SK-N-SH (cell line): ENCODE measurements at regions not wholly inside any gene's neighbourhood (a gene's known extent, or its start where the extent isn't known, plus 50 kb on each side); places are given as distances from the start of the nearest gene placed in this dataset.

Experiments used
- CTCF ChIA-PET: fragments of 300-600, 350-600 bp; formaldehyde crosslinking; extraction: SDS; loops from one replicate; lab custom pipeline; 2021; lab: Yijun Ruan, JAX
- POLR2A ChIA-PET: fragments of 350-600 bp; sonication (Branson Sonifier 250); formaldehyde crosslinking; extraction: SDS; loops from one replicate; lab custom pipeline; 2020; ENCODE audit warnings: antibody characterized with exemption, inconsistent platforms; lab: Yijun Ruan, JAX
- DNase-seq: peaks from one replicate; pipeline ENCODE4 v3.0.0; 2012
- H2AFZ ChIP-seq: fragments of 200-600 bp; sonication (generic); 2 replicates; pipeline ENCODE4 v1.8.1; 2016; ENCODE audit warnings: antibody characterized with exemption, mild to moderate bottlenecking, low read depth
- H3F3A ChIP-seq: fragments of 200-600 bp; sonication (generic); replicated peaks from 2 replicates; pipeline ENCODE3; 2016; ENCODE audit warnings: antibody characterized with exemption, mild to moderate bottlenecking; ENCODE audit not compliant: insufficient read depth
- H3K27ac ChIP-seq, 2 experiments: fragments of 200-500 bp in 1 of 2; fragments of 200-600 bp in 1 of 2; sonication (Bioruptor generic) in 1 of 2; sonication (generic), shearing (Covaris generic) in 1 of 2; 2 replicates each; pipeline versions ENCODE4 v1.5.1 to v1.6.1; 2014 to 2016; ENCODE audit warnings: low read depth in 2 of 2, inconsistent platforms in 1 of 2, low read length in 1 of 2, mild to moderate bottlenecking in 1 of 2, mixed read lengths in 1 of 2
- H3K27me3 ChIP-seq: fragments of 200-600 bp; sonication (generic), shearing (Covaris generic); 2 replicates; pipeline ENCODE4 v1.6.1; 2016; ENCODE audit warnings: mixed run types; ENCODE audit not compliant: insufficient read depth
- H3K36me3 ChIP-seq, 2 experiments: fragments of 200-500 bp in 1 of 2; fragments of 200-600 bp in 1 of 2; sonication (Bioruptor generic) in 1 of 2; sonication (generic) in 1 of 2; replicated peaks in 1 of 2; 2 replicates each; pipeline versions ENCODE3 to v1.5.1; 2014 to 2016; ENCODE audit warnings: low read length in 1 of 2, mild to moderate bottlenecking in 1 of 2; ENCODE audit not compliant: insufficient read depth in 2 of 2, control insufficient read depth in 1 of 2
- H3K4me1 ChIP-seq, 2 experiments: fragments of 200-500 bp in 1 of 2; fragments of 200-600 bp in 1 of 2; sonication (Bioruptor generic) in 1 of 2; sonication (generic), shearing (Covaris generic) in 1 of 2; 2 replicates each; pipeline versions ENCODE4 v1.5.1 to v1.6.1; 2014 to 2016; ENCODE audit warnings: low read depth in 1 of 2, low read length in 1 of 2, mixed run types in 1 of 2; ENCODE audit not compliant: insufficient read depth in 2 of 2, control insufficient read depth in 1 of 2
- H3K4me2 ChIP-seq: fragments of 200-600 bp; sonication (generic), shearing (Covaris generic); 2 replicates; pipeline ENCODE4 v1.6.1; 2017; ENCODE audit warnings: mixed run types
- H3K4me3 ChIP-seq, 2 experiments: fragments of 200-500 bp in 1 of 2; fragments of 200-600 bp in 1 of 2; sonication (Bioruptor generic) in 1 of 2; sonication (generic), shearing (Covaris generic) in 1 of 2; 2 replicates each; pipeline versions ENCODE4 v1.5.1 to v1.8.1; 2014 to 2016; ENCODE audit warnings: low read depth in 2 of 2, inconsistent platforms in 1 of 2, low read length in 1 of 2, mild to moderate bottlenecking in 1 of 2, mixed read lengths in 1 of 2, moderate library complexity in 1 of 2
- H3K79me2 ChIP-seq: fragments of 200-600 bp; sonication (generic); 2 replicates; pipeline ENCODE4 v1.8.1; 2017; ENCODE audit warnings: mild to moderate bottlenecking; ENCODE audit not compliant: insufficient read depth
- H3K9ac ChIP-seq: fragments of 200-600 bp; sonication (generic); 2 replicates; pipeline ENCODE4 v1.6.1; 2017; ENCODE audit warnings: mixed run types
- H3K9me2 ChIP-seq: fragments of 200-600 bp; sonication (generic); 2 replicates; pipeline ENCODE4 v1.6.1; 2017; ENCODE audit warnings: mixed run types
- H3K9me3 ChIP-seq: fragments of 200-600 bp; sonication (generic); 2 replicates; pipeline ENCODE4 v1.6.1; 2017; ENCODE audit warnings: mixed run types, mild to moderate bottlenecking, moderate library complexity
- H4K20me1 ChIP-seq: fragments of 200-600 bp; sonication (generic); 2 replicates; pipeline ENCODE4 v1.6.1; 2017; ENCODE audit warnings: mild to moderate bottlenecking, mixed run types; ENCODE audit not compliant: insufficient read depth
- CHD2 ChIP-seq: fragments of 150-350 bp; IDR thresholded peaks from 2 replicates; pipeline ENCODE4 v1.6.1; 2018; ENCODE audit warnings: low read length; ENCODE audit not compliant: partially characterized antibody
- EP300 ChIP-seq, 2 experiments: IDR thresholded peaks; 2 replicates each; pipeline versions ENCODE4 v1.4.0 to v1.6.1; 2012; ENCODE audit warnings: borderline replicate concordance in 1 of 2, low read depth in 1 of 2, low read length in 1 of 2
- EZH2phosphoT487 ChIP-seq: fragments of 200-600 bp; sonication (generic); IDR thresholded peaks from 2 replicates; pipeline ENCODE4 v1.6.1; 2017; ENCODE audit warnings: low read depth, mixed run types, mild to moderate bottlenecking, antibody characterized with exemption, moderate library complexity, borderline replicate concordance
- FOXJ3 ChIP-seq: sonication (generic); formaldehyde crosslinking; IDR thresholded peaks from 2 replicates; pipeline ENCODE4 v1.5.1; 2020; ENCODE audit warnings: mild to moderate bottlenecking, missing genetic modification reagents
- GATA2 ChIP-seq: sonication (generic); formaldehyde crosslinking; IDR thresholded peaks from 2 replicates; pipeline ENCODE4 v1.5.0; 2020; ENCODE audit warnings: mild to moderate bottlenecking, missing genetic modification reagents
- POLR2AphosphoS5 ChIP-seq: IDR thresholded peaks from 2 replicates; pipeline ENCODE4 v1.6.1; 2012; ENCODE audit warnings: low read depth, low read length
- RAD21 ChIP-seq: IDR thresholded peaks from 2 replicates; pipeline ENCODE4 v1.6.1; 2012; ENCODE audit warnings: mild to moderate bottlenecking, low read length
- RCOR1 ChIP-seq: fragments of 150-350 bp; IDR thresholded peaks from 2 replicates; pipeline ENCODE4 v1.6.1; 2017; ENCODE audit warnings: antibody characterized with exemption, low read length
- RFX5 ChIP-seq: IDR thresholded peaks from 2 replicates; pipeline ENCODE4 v1.6.1; 2012; ENCODE audit warnings: mild to moderate bottlenecking, improper control_type of control experiment, low read length
- RXRA ChIP-seq: IDR thresholded peaks from 2 replicates; pipeline ENCODE4 v1.4.0; 2012; ENCODE audit warnings: low read depth, mild to moderate bottlenecking, borderline replicate concordance
- SIN3A ChIP-seq: IDR thresholded peaks from 2 replicates; pipeline ENCODE4 v1.6.1; 2012; ENCODE audit warnings: low read depth, mild to moderate bottlenecking, low read length, moderate library complexity, borderline replicate concordance
- SMC3 ChIP-seq: IDR thresholded peaks from 2 replicates; pipeline ENCODE4 v1.6.1; 2012; ENCODE audit warnings: low read depth, low read length, improper control_type of control experiment
- TAF1 ChIP-seq: IDR thresholded peaks from 2 replicates; pipeline ENCODE4 v1.6.1; 2012; ENCODE audit warnings: low read depth, mild to moderate bottlenecking, low read length, moderate library complexity, borderline replicate concordance
- TCF12 ChIP-seq: IDR thresholded peaks from 2 replicates; pipeline ENCODE4 v1.4.0; 2012
- TEAD4 ChIP-seq: IDR thresholded peaks from 2 replicates; pipeline ENCODE4 v1.4.0; 2012; ENCODE audit warnings: mild to moderate bottlenecking, borderline replicate concordance; ENCODE audit not compliant: insufficient read depth
- YY1 ChIP-seq: IDR thresholded peaks from 2 replicates; pipeline ENCODE4 v1.4.0; 2012; ENCODE audit warnings: low read depth, mild to moderate bottlenecking
- WGBS: methylation state at CpG from one replicate; pipeline ENCODE4 v1.1.6; 2017; ENCODE audit warnings: low lambda C conversion rate; 5-methylcytosine and 5-hydroxymethylcytosine counted together
- TF ChIP-seq, protein P1 (sequence below): IDR thresholded peaks from 2 replicates; pipeline ENCODE4 v1.4.0; 2012; ENCODE audit warnings: low read depth, borderline replicate concordance
- TF ChIP-seq, protein P2 (sequence below): IDR thresholded peaks from 2 replicates; pipeline ENCODE4 v1.4.0; 2012; ENCODE audit warnings: low read depth
- TF ChIP-seq, protein P3 (sequence below): fragments of 150-350 bp; IDR thresholded peaks from 2 replicates; pipeline ENCODE4 v1.6.1; 2017; ENCODE audit warnings: antibody characterized with exemption, low read length, low read depth, borderline replicate concordance
- TF ChIP-seq, protein P4 (sequence below): fragments of 150-350 bp; IDR thresholded peaks from 2 replicates; pipeline ENCODE4 v1.6.1; 2016; ENCODE audit warnings: mild to moderate bottlenecking, low read depth, low read length
- TF ChIP-seq, protein P5 (sequence below): IDR thresholded peaks from 2 replicates; pipeline ENCODE4 v1.4.0; 2012; ENCODE audit warnings: low read depth, borderline replicate concordance

DNA sequence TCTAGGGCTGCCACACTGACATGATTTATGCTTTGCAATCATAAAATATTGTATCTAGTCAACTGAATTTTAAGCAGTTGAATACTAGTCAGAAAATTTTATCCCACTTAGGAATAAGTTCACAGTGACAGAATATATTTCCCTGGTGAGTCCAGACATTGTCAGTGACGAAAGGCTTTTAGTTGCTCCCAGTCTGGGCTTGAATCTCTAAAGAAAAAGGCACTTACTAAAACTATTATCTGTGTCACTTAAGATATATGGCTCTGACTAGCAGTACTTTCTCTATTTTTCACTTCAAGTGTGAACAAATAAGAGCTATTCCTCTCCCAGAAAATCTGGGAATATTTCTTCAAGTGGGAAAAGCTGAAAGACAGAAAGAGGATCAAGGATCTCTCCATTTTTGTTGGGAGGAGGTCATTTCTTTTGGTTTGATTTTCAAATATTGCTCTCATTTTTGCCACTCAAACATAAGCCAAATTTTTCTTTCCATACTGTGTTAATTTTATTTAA lies 1262.3 kb upstream of the USP15 start (continued):
- TF ChIP-seq TCF12 (no peak), SMC3 (no peak)

DNA sequence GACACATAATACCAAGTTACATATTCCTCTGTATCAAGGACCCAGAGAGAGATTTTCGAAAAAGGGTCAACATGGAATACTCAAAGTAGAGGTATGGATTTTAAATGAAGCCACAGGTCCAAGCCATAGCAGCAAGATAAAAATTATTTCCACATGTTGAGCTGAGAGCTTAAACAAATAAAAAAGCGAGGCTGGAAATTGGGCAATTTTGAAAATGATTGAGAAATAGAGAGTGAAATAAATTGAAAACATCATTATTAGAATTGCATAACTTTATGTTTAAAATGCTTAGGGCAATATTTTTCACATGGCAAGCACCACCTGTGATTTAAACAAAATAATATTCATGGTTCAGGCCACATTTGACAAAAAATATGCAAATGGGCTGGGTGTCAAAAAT lies 1251.0 kb upstream of the USP15 start:
- H2AFZ ChIP-seq = no peak overlapping the region
- no peaks in the 10 kb centered on the region for H3K4me1 ChIP-seq
- no peak overlapping the region for H3K4me2 ChIP-seq
- H3K9me3 ChIP-seq = no peaks in the 10 kb centered on the region
- H3K4me3 ChIP-seq = no peak overlapping the region
- no peaks in the 10 kb centered on the region for H4K20me1 ChIP-seq
- H3K9me2 ChIP-seq = no peaks in the 10 kb centered on the region
- ChIA-PET CTCF (no interaction called here), POLR2A (no interaction called here)
- H3K79me2 ChIP-seq = no peaks in the 10 kb centered on the region
- DNase-seq = no peak
- no peaks in the 10 kb centered on the region for H3K36me3 ChIP-seq
- TF ChIP-seq RAD21 (no peak), TAF1 (no peak), RXRA (no peak), SIN3A (no peak)
- TF ChIP-seq, protein P1, sequence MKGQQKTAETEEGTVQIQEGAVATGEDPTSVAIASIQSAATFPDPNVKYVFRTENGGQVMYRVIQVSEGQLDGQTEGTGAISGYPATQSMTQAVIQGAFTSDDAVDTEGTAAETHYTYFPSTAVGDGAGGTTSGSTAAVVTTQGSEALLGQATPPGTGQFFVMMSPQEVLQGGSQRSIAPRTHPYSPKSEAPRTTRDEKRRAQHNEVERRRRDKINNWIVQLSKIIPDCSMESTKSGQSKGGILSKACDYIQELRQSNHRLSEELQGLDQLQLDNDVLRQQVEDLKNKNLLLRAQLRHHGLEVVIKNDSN = no peak
- TF ChIP-seq, protein P2, sequence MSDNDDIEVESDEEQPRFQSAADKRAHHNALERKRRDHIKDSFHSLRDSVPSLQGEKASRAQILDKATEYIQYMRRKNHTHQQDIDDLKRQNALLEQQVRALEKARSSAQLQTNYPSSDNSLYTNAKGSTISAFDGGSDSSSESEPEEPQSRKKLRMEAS = no peak
- TF ChIP-seq, protein P3, sequence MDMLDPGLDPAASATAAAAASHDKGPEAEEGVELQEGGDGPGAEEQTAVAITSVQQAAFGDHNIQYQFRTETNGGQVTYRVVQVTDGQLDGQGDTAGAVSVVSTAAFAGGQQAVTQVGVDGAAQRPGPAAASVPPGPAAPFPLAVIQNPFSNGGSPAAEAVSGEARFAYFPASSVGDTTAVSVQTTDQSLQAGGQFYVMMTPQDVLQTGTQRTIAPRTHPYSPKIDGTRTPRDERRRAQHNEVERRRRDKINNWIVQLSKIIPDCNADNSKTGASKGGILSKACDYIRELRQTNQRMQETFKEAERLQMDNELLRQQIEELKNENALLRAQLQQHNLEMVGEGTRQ = no peak
- no peak overlapping the region for H3K9ac ChIP-seq
- no peak overlapping the region for H3K27ac ChIP-seq
- no peaks in the 10 kb centered on the region for H3K27me3 ChIP-seq
- H3F3A ChIP-seq = no peaks in the 10 kb centered on the region
- WGBS = 1% methylated on average over 2 of the region's 2 CpGs

DNA sequence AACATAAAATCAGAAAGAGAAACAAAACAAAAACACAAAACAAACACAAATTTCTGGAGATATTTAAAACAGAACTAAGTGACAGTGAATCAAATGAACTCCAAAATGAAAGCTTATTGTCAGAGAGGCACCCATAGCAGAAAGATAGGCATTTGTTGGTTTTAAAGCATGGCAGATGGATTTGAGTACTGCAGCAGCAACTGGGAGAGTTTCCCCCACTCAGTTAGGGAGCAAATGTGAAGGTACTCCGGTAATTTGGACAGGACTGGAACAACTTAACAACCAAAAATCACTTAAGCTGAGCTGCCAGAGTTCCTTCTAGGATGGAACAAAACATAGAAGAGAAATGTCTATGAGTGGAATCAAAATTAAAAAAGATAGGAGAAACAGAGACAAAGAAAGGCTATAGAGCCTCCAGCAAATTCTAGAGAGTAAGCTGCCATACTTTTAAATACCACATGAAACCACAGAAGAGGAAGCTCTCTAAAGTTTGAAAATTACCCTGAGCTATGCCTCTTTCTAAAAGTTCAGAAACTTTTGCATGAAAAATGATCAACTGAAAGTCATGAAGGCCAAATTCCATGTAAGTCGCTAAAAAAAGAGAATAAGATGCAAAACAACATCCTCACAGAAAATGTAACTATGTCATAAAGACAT lies 1248.3 kb upstream of the USP15 start:
- Histone ChIP-seq H3K9me3 (no peaks in the 10 kb centered on the region), H3K27ac (no peak overlapping the region), H3K9ac (no peak overlapping the region), H2AFZ (no peak overlapping the region), H3F3A (no peaks in the 10 kb centered on the region), H3K36me3 (no peaks in the 10 kb centered on the region), H4K20me1 (no peaks in the 10 kb centered on the region), H3K4me2 (no peak overlapping the region), H3K27me3 (no peaks in the 10 kb centered on the region), H3K4me3 (no peak overlapping the region), H3K79me2 (no peaks in the 10 kb centered on the region), H3K9me2 (no peaks in the 10 kb centered on the region), H3K4me1 (no peaks in the 10 kb centered on the region)
- ChIA-PET CTCF (interaction anchor here (1.3 kb wide), 1 partner anchor 9 kb away, joined by 3 read pairs; no protein-coding TSS in a partner anchor), POLR2A (no interaction called here)
- WGBS = 1% methylated on average over 2 of the region's 2 CpGs
- DNase-seq = no peak
- TF ChIP-seq RCOR1 = no peak
- no peak for TF ChIP-seq EP300 (IDR thresholded peaks at IDR 0.05; ENCODE audit: borderline replicate concordance in 1 of 2, low read depth in 1 of 2, low read length in 1 of 2)
- TF ChIP-seq EZH2phosphoT487 = no peak
- no peak for TF ChIP-seq CHD2
- no peak for TF ChIP-seq TEAD4
- TF ChIP-seq, protein P4, sequence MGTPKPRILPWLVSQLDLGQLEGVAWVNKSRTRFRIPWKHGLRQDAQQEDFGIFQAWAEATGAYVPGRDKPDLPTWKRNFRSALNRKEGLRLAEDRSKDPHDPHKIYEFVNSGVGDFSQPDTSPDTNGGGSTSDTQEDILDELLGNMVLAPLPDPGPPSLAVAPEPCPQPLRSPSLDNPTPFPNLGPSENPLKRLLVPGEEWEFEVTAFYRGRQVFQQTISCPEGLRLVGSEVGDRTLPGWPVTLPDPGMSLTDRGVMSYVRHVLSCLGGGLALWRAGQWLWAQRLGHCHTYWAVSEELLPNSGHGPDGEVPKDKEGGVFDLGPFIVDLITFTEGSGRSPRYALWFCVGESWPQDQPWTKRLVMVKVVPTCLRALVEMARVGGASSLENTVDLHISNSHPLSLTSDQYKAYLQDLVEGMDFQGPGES = no peak
- TF ChIP-seq, protein P2 = no peak
- no peak for TF ChIP-seq RFX5
- no peak for TF ChIP-seq FOXJ3
- no peak for TF ChIP-seq POLR2AphosphoS5
- TF ChIP-seq GATA2 (CRISPR knock-in tag) = no peak
- TF ChIP-seq, protein P5, sequence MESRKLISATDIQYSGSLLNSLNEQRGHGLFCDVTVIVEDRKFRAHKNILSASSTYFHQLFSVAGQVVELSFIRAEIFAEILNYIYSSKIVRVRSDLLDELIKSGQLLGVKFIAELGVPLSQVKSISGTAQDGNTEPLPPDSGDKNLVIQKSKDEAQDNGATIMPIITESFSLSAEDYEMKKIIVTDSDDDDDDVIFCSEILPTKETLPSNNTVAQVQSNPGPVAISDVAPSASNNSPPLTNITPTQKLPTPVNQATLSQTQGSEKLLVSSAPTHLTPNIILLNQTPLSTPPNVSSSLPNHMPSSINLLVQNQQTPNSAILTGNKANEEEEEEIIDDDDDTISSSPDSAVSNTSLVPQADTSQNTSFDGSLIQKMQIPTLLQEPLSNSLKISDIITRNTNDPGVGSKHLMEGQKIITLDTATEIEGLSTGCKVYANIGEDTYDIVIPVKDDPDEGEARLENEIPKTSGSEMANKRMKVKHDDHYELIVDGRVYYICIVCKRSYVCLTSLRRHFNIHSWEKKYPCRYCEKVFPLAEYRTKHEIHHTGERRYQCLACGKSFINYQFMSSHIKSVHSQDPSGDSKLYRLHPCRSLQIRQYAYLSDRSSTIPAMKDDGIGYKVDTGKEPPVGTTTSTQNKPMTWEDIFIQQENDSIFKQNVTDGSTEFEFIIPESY = no peak
- no peak for TF ChIP-seq YY1
